CD8-positive, alpha-beta memory T cell (primary cell): ENCODE measurements at regions not wholly inside any gene's neighbourhood (a gene's known extent, or its start where the extent isn't known, plus 50 kb on each side); places are given as distances from the start of the nearest gene placed in this dataset.

ENCODE experiments used
- CTCF ChIA-PET: fragments of 350-600 bp; sonication (Branson Sonifier 250); formaldehyde crosslinking; loops from one replicate; lab custom pipeline; 2021; ENCODE audit warnings: antibody characterized with exemption; lab: Charles Lee
- POLR2A ChIA-PET: fragments of 350-600 bp; sonication (Branson Sonifier 250); formaldehyde crosslinking; loops from one replicate; lab custom pipeline; 2021; ENCODE audit warnings: antibody characterized with exemption; lab: Charles Lee
- DNase-seq, 5 donors: peaks; one replicate each; pipeline versions ENCODE4 v3.0.0 to v3.0.0-alpha.2; 2020 to 2022; ENCODE audit warnings: mixed read lengths in 1 of 5
- H3K27ac ChIP-seq: one replicate; pipeline ENCODE4 v1.7.0; 2013; ENCODE audit warnings: low read depth, mild to moderate bottlenecking, low read length, moderate library complexity
- H3K27me3 ChIP-seq: 2 replicates; pipeline ENCODE4 v1.7.0; 2013; ENCODE audit warnings: low read length, mild to moderate bottlenecking; ENCODE audit not compliant: insufficient read depth, poor library complexity, severe bottlenecking
- H3K36me3 ChIP-seq: 2 replicates; pipeline ENCODE4 v1.7.0; 2013; ENCODE audit warnings: mild to moderate bottlenecking, low read length, moderate library complexity; ENCODE audit not compliant: insufficient read depth
- H3K4me1 ChIP-seq: 2 replicates; pipeline ENCODE4 v1.7.0; 2013; ENCODE audit warnings: mild to moderate bottlenecking, low read length, moderate library complexity; ENCODE audit not compliant: insufficient read depth
- H3K4me3 ChIP-seq: 2 replicates; pipeline ENCODE4 v1.7.0; 2013; ENCODE audit warnings: mild to moderate bottlenecking, low read length
- H3K9me3 ChIP-seq: 2 replicates; pipeline ENCODE4 v1.7.0; 2013; ENCODE audit warnings: mild to moderate bottlenecking, low read length
- H3K27ac Mint-ChIP-seq, 8 donors: one replicate each; pipeline ENCODE4 v1.8.0; 2020 to 2021; ENCODE audit warnings: mixed read lengths in 8 of 8, mild to moderate bottlenecking in 6 of 8, inconsistent platforms in 3 of 8, moderate library complexity in 3 of 8
- H3K27me3 Mint-ChIP-seq, 2 donors: one replicate each; pipeline ENCODE4 v1.8.0; 2020 to 2021; ENCODE audit warnings: mixed read lengths in 2 of 2, mild to moderate bottlenecking in 1 of 2, moderate library complexity in 1 of 2
- H3K36me3 Mint-ChIP-seq, 3 donors: one replicate each; pipeline ENCODE4 v1.8.0; 2020 to 2021; ENCODE audit warnings: mixed read lengths in 3 of 3, inconsistent platforms in 1 of 3, mild to moderate bottlenecking in 1 of 3
- H3K4me1 Mint-ChIP-seq, 3 donors: one replicate each; pipeline ENCODE4 v1.8.0; 2020 to 2021; ENCODE audit warnings: mixed read lengths in 3 of 3, inconsistent platforms in 1 of 3, mild to moderate bottlenecking in 1 of 3
- H3K4me3 Mint-ChIP-seq, 7 donors: one replicate each; pipeline ENCODE4 v1.8.0; 2020 to 2021; ENCODE audit warnings: mixed read lengths in 7 of 7, mild to moderate bottlenecking in 6 of 7, moderate library complexity in 4 of 7, inconsistent platforms in 2 of 7
- H3K9me3 Mint-ChIP-seq, 5 donors: one replicate each; pipeline ENCODE4 v1.8.0; 2020 to 2022; ENCODE audit warnings: mixed read lengths in 5 of 5, mild to moderate bottlenecking in 3 of 5, moderate library complexity in 2 of 5, inconsistent platforms in 1 of 5

- no peaks in the 10 kb centered on the region for H3K36me3 ChIP-seq
- no peak overlapping the region for H3K4me3 ChIP-seq
- Mint-ChIP-seq H3K27me3 (peaks cover 1 to 35% of the 10 kb centered on the region in 2 donors), H3K36me3 (peaks cover 0 to 9% (median 0%) of the 10 kb centered on the region in 3 donors), H3K9me3 (peaks cover 0 to 2% (median 0%) of the 10 kb centered on the region in 5 donors), H3K27ac (no peak overlapping the region), H3K4me3 (peak overlapping the region in 1 of 7 donors; percentile 37), H3K4me1 (no peaks in the 10 kb centered on the region)
- H3K27ac ChIP-seq, result no peak overlapping the region
- no peak for DNase-seq
- ChIA-PET CTCF (no interaction called here), POLR2A (no interaction called here)
- H3K9me3 ChIP-seq, result no peaks in the 10 kb centered on the region
- H3K27me3 ChIP-seq, result no peaks in the 10 kb centered on the region
- no peaks in the 10 kb centered on the region for H3K4me1 ChIP-seq
These were observed 306.2 kb upstream of the ARID1B start for GRCh38 chr6:156471000-156471399.

GRCh38 chr6:156464100-156464878, 312.9 kb upstream of the ARID1B start:
- Mint-ChIP-seq H3K36me3 (peaks cover 0 to 5% (median 0%) of the 10 kb centered on the region in 3 donors), H3K27me3 (peaks cover 10 to 32% of the 10 kb centered on the region in 2 donors), H3K27ac (no peak overlapping the region), H3K9me3 (peaks cover 0 to 2% (median 0%) of the 10 kb centered on the region in 5 donors), H3K4me1 (peaks cover 0 to 2% (median 0%) of the 10 kb centered on the region in 3 donors), H3K4me3 (no peak overlapping the region)
- H3K36me3 ChIP-seq, result no peaks in the 10 kb centered on the region
- H3K27ac ChIP-seq, result no peak overlapping the region
- H3K4me1 ChIP-seq, result no peaks in the 10 kb centered on the region
- ChIA-PET CTCF (no interaction called here), POLR2A (no interaction called here)
- H3K27me3 ChIP-seq, result no peaks in the 10 kb centered on the region
- H3K4me3 ChIP-seq, result no peak overlapping the region
- no peaks in the 10 kb centered on the region for H3K9me3 ChIP-seq
- no peak for DNase-seq

GRCh38 chr6:156461647-156462046, 315.5 kb upstream of the ARID1B start:
- POLR2A ChIA-PET, result no interaction called here
- Mint-ChIP-seq H3K9me3 (peaks cover 0 to 2% (median 0%) of the 10 kb centered on the region in 5 donors), H3K4me1 (peaks cover 0 to 2% (median 0%) of the 10 kb centered on the region in 3 donors)

GRCh38 chr6:156457601-156458000, 319.6 kb upstream of the ARID1B start:
- no peaks in the 10 kb centered on the region for H3K9me3 ChIP-seq
- H3K4me1 Mint-ChIP-seq, result no peaks in the 10 kb centered on the region
- H3K36me3 ChIP-seq, result no peaks in the 10 kb centered on the region
- no peaks in the 10 kb centered on the region for H3K9me3 Mint-ChIP-seq
- no peaks in the 10 kb centered on the region for H3K4me1 ChIP-seq
- H3K27ac Mint-ChIP-seq, result no peak overlapping the region
- no peak overlapping the region for H3K27ac ChIP-seq
- DNase-seq, result no peak
- no peak overlapping the region for H3K4me3 Mint-ChIP-seq
- H3K4me3 ChIP-seq, result no peak overlapping the region
- H3K27me3 Mint-ChIP-seq, result peaks cover 7 to 24% of the 10 kb centered on the region in 2 donors
- ChIA-PET POLR2A (no interaction called here), CTCF (no interaction called here)
- H3K36me3 Mint-ChIP-seq, result no peaks in the 10 kb centered on the region
- H3K27me3 ChIP-seq, result no peaks in the 10 kb centered on the region

More at GRCh38 chr6:156461647-156462046, 315.5 kb upstream of the ARID1B start:
- Histone ChIP-seq H3K36me3 (no peaks in the 10 kb centered on the region), H3K4me1 (no peaks in the 10 kb centered on the region), H3K9me3 (no peaks in the 10 kb centered on the region), H3K27me3 (no peaks in the 10 kb centered on the region), H3K4me3 (no peak overlapping the region), H3K27ac (no peak overlapping the region)
- CTCF ChIA-PET, result no interaction called here
- no peak overlapping the region for H3K4me3 Mint-ChIP-seq
- no peak overlapping the region for H3K27ac Mint-ChIP-seq
- H3K27me3 Mint-ChIP-seq, result peaks cover 8 to 21% of the 10 kb centered on the region in 2 donors
- no peak for DNase-seq
- H3K36me3 Mint-ChIP-seq, result peaks cover 0 to 5% (median 0%) of the 10 kb centered on the region in 3 donors

- no peak overlapping the region for H3K27ac Mint-ChIP-seq
- no peaks in the 10 kb centered on the region for H3K4me1 Mint-ChIP-seq
- no peaks in the 10 kb centered on the region for H3K9me3 Mint-ChIP-seq
- H3K36me3 Mint-ChIP-seq, result no peaks in the 10 kb centered on the region
- Histone ChIP-seq H3K36me3 (no peaks in the 10 kb centered on the region), H3K4me3 (no peak overlapping the region), H3K4me1 (no peaks in the 10 kb centered on the region), H3K9me3 (no peaks in the 10 kb centered on the region), H3K27me3 (no peaks in the 10 kb centered on the region), H3K27ac (no peak overlapping the region)
- DNase-seq, result no peak
- H3K4me3 Mint-ChIP-seq, result no peak overlapping the region
- H3K27me3 Mint-ChIP-seq, result peaks cover 6 to 10% of the 10 kb centered on the region in 2 donors
- ChIA-PET POLR2A (no interaction called here), CTCF (no interaction called here)
These were observed 321.3 kb upstream of the ARID1B start for GRCh38 chr6:156455847-156456246.

- no peaks in the 10 kb centered on the region for H3K9me3 ChIP-seq
- H3K4me3 ChIP-seq, result no peak overlapping the region
- Mint-ChIP-seq H3K4me1 (no peaks in the 10 kb centered on the region), H3K9me3 (no peaks in the 10 kb centered on the region), H3K4me3 (no peak overlapping the region), H3K27me3 (peaks cover 2 to 10% of the 10 kb centered on the region in 2 donors), H3K27ac (no peak overlapping the region), H3K36me3 (no peaks in the 10 kb centered on the region)
- no peaks in the 10 kb centered on the region for H3K36me3 ChIP-seq
- ChIA-PET POLR2A (no interaction called here), CTCF (no interaction called here)
- no peaks in the 10 kb centered on the region for H3K4me1 ChIP-seq
- no peak for DNase-seq
- no peak overlapping the region for H3K27ac ChIP-seq
- no peaks in the 10 kb centered on the region for H3K27me3 ChIP-seq
These were observed 322.3 kb upstream of the ARID1B start for GRCh38 chr6:156454867-156455266.

GRCh38 chr6:156451726-156452125, 325.5 kb upstream of the ARID1B start:
- no peaks in the 10 kb centered on the region for H3K36me3 Mint-ChIP-seq
- H3K27me3 Mint-ChIP-seq, result peaks cover 2 to 10% of the 10 kb centered on the region in 2 donors
- CTCF ChIA-PET, result no interaction called here
- DNase-seq, result no peak
- H3K27ac Mint-ChIP-seq, result no peak overlapping the region
- POLR2A ChIA-PET, result no interaction called here
- Histone ChIP-seq H3K9me3 (no peaks in the 10 kb centered on the region), H3K36me3 (no peaks in the 10 kb centered on the region), H3K27me3 (no peaks in the 10 kb centered on the region), H3K4me3 (no peak overlapping the region), H3K4me1 (no peaks in the 10 kb centered on the region), H3K27ac (no peak overlapping the region)
- H3K4me3 Mint-ChIP-seq, result no peak overlapping the region
- no peaks in the 10 kb centered on the region for H3K4me1 Mint-ChIP-seq
- H3K9me3 Mint-ChIP-seq, result no peaks in the 10 kb centered on the region

- Mint-ChIP-seq H3K9me3 (no peaks in the 10 kb centered on the region), H3K36me3 (no peaks in the 10 kb centered on the region), H3K27me3 (peaks cover 2 to 10% of the 10 kb centered on the region in 2 donors), H3K27ac (no peak overlapping the region), H3K4me3 (no peak overlapping the region), H3K4me1 (no peaks in the 10 kb centered on the region)
- DNase-seq, result no peak
- no peak overlapping the region for H3K27ac ChIP-seq
- POLR2A ChIA-PET, result no interaction called here
- H3K4me1 ChIP-seq, result no peaks in the 10 kb centered on the region
- H3K27me3 ChIP-seq, result no peaks in the 10 kb centered on the region
- H3K4me3 ChIP-seq, result no peak overlapping the region
- no peaks in the 10 kb centered on the region for H3K9me3 ChIP-seq
- CTCF ChIA-PET, result no interaction called here
- H3K36me3 ChIP-seq, result no peaks in the 10 kb centered on the region
These were observed 326.1 kb upstream of the ARID1B start for GRCh38 chr6:156451088-156451487.
